ENCODE measurements at regions not wholly inside any gene's neighbourhood (a gene's known extent, or its start where the extent isn't known, plus 50 kb on each side); places are given as distances from the start of the nearest gene placed in this dataset.

DNA sequence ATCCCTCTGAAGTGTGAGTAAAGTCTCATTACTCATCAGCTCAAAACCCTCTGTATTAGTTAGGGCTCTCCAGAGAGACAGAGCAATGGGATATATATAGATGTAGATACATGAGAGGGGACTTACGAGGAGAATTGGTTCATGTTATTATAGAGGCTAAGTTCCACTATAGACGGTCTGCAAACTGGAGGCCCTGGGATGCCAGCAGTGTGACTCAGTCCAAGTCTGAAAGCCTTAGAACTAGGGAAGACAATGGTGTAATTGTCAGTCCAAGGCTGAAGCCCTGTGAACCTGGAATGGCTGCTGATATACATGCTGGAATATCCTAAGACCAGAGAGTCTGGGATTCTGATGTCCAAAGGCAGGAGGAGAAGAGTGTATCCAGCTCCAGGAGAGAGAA is 57.3 kb upstream of the CEP83 start:
- DNase-seq: no peak
- ATAC-seq: no peak
- intact Hi-C loops (cut with micrococcal nuclease): no loop called here

DNA sequence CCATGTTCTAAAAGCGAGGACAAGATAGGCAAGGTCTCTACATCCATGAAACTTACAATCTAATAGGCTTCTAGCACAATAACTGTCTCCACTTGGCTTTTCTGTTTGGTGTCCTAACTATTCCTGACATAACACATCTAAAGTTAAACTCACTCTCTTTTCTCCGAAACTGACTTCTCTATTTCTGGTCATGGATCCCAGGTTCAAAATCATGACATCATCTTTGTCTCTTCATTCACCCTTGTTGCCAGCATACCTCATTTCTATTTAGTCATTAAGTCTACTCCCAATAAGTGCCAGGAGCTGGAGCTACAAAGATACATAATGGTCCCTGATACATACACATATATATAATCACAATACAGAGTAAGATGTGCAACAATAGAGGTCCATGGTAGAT is 53.9 kb upstream of the CEP83 start:
- no peak for ATAC-seq
- DNase-seq: no peak
- intact Hi-C loops (cut with micrococcal nuclease): no loop called here

DNA sequence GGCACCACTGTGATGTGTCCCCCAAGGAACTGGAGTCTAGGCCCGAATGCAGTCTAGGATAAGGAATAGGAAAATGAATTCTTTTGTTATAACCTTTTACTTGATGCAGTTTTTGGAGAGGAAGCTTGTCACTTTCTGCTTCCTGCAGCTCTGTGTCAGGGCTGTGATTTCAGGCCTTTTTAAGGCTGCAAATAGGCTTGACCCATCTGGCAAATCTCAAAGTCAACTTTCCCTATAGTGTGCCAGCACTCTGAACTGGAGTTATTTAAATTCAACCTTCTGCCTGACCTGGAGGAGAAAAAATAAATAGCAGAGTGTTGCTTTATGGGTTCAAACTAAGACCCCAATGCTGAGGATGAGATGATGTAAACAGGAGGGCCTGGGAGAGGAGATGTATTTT is 51.8 kb upstream of the CEP83 start:
- intact Hi-C loops (cut with micrococcal nuclease): no loop called here
- peak; percentile 88 for ATAC-seq
- DNase-seq: no peak

DNA sequence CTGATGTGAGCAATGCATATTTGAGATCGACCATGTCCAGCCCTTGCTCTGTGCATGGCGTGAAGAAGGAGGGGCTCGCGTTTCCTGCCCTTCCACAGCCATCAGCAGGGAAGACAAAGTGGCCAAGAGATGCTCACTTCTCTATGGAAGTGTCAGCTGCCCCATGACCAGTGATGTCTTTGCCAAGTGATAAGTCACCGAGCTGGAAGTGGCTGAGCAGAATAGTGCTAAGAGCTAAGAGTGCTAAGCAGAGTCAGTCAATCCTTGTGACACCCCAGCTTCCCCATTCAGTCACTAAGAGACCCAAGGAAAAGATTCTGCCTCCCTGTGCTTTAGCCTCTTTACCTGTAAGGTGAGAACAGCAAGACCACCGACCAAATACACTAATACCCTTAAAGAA is 50.5 kb upstream of the CEP83 start:
- no peak for DNase-seq
- ATAC-seq: peak; percentile 92
- intact Hi-C loops (cut with micrococcal nuclease): no loop called here

Data from left ventricle myocardium superior (tissue), 1 donor.